Loucy (cell line): ENCODE measurements at regions not wholly inside any gene's neighbourhood (a gene's known extent, or its start where the extent isn't known, plus 50 kb on each side); places are given as distances from the start of the nearest gene placed in this dataset.

ENCODE experiments used
- H2AFZ ChIP-seq: fragments of 200-600 bp; sonication (generic); 2 replicates; pipeline ENCODE4 v1.6.0; 2016; ENCODE audit warnings: antibody characterized with exemption, mild to moderate bottlenecking, low read length, moderate library complexity
- H3F3A ChIP-seq: fragments of 200-600 bp; 2 replicates; pipeline ENCODE4 v1.6.0; 2016; ENCODE audit warnings: antibody characterized with exemption, low read depth, mild to moderate bottlenecking
- H3K27me3 ChIP-seq: fragments of 200-600 bp; sonication (generic); 2 replicates; pipeline ENCODE4 v1.6.1; 2014; ENCODE audit warnings: low read length, mild to moderate bottlenecking; ENCODE audit not compliant: insufficient read depth, poor library complexity, severe bottlenecking
- H3K36me3 ChIP-seq: fragments of 200-600 bp; sonication (generic); 2 replicates; pipeline ENCODE4 v1.6.1; 2016; ENCODE audit warnings: low read length; ENCODE audit not compliant: insufficient read depth
- H3K4me1 ChIP-seq: fragments of 200-600 bp; sonication (generic); 2 replicates; pipeline ENCODE4 v1.5.1; 2014; ENCODE audit warnings: low read length, mild to moderate bottlenecking; ENCODE audit not compliant: insufficient read depth, poor library complexity, severe bottlenecking
- H3K4me2 ChIP-seq: fragments of 200-600 bp; sonication (generic); 2 replicates; pipeline ENCODE4 v1.6.0; 2014; ENCODE audit warnings: antibody characterized with exemption, low read length, low read depth, mild to moderate bottlenecking; ENCODE audit not compliant: poor library complexity, severe bottlenecking
- H3K4me3 ChIP-seq: fragments of 200-600 bp; sonication (generic); 2 replicates; pipeline ENCODE4 v1.5.1; 2014; ENCODE audit warnings: low read length, mild to moderate bottlenecking, mixed read lengths; ENCODE audit not compliant: poor library complexity, severe bottlenecking
- H3K79me2 ChIP-seq: fragments of 200-600 bp; sonication (generic); 2 replicates; pipeline ENCODE4 v1.6.1; 2014; ENCODE audit warnings: low read length; ENCODE audit not compliant: insufficient read depth
- H3K9ac ChIP-seq: fragments of 200-600 bp; sonication (generic); 2 replicates; pipeline ENCODE4 v1.6.0; 2014; ENCODE audit warnings: mild to moderate bottlenecking, low read depth, low read length, moderate library complexity; ENCODE audit not compliant: poor library complexity, severe bottlenecking
- H3K9me2 ChIP-seq: fragments of 200-600 bp; sonication (generic); replicated peaks from 2 replicates; pipeline ENCODE4 v1.6.1; 2016; ENCODE audit warnings: low read depth, low read length, mixed read lengths
- H3K9me3 ChIP-seq: fragments of 200-600 bp; sonication (generic); 2 replicates; pipeline ENCODE4 v1.6.1; 2014; ENCODE audit warnings: mild to moderate bottlenecking, antibody characterized with exemption, low read length, low read depth; ENCODE audit not compliant: insufficient read depth
- H4K20me1 ChIP-seq: fragments of 200-600 bp; sonication (generic); 2 replicates; pipeline ENCODE4 v1.6.0; 2014; ENCODE audit warnings: antibody characterized with exemption, low read length, mild to moderate bottlenecking; ENCODE audit not compliant: insufficient read depth, poor library complexity, severe bottlenecking
- EZH2phosphoT487 ChIP-seq: fragments of 200-600 bp; IDR thresholded peaks from 2 replicates; pipeline ENCODE4 v1.6.1; 2018; ENCODE audit warnings: antibody characterized with exemption, mild to moderate bottlenecking, moderate library complexity, borderline replicate concordance
- TF ChIP-seq, protein P1 (sequence below): fragments of 200-600 bp; sonication (generic); conservative IDR thresholded peaks from 2 replicates; pipeline ENCODE4 v1.5.1; 2014; ENCODE audit warnings: mild to moderate bottlenecking, antibody characterized with exemption, low read length

- H3K79me2 ChIP-seq = no peaks in the 10 kb centered on the region
- H3K9me3 ChIP-seq = no peaks in the 10 kb centered on the region
- H3K9ac ChIP-seq = no peak overlapping the region
- H3K4me1 ChIP-seq = no peaks in the 10 kb centered on the region
- no peaks in the 10 kb centered on the region for H4K20me1 ChIP-seq
- no peak overlapping the region for H3K4me2 ChIP-seq
- H3K9me2 ChIP-seq = no peaks in the 10 kb centered on the region
- H2AFZ ChIP-seq = no peak overlapping the region
- no peaks in the 10 kb centered on the region for H3F3A ChIP-seq
- no peaks in the 10 kb centered on the region for H3K27me3 ChIP-seq
- no peaks in the 10 kb centered on the region for H3K36me3 ChIP-seq
- H3K4me3 ChIP-seq = no peak overlapping the region
- no peak for TF ChIP-seq EZH2phosphoT487
- TF ChIP-seq, protein P1, sequence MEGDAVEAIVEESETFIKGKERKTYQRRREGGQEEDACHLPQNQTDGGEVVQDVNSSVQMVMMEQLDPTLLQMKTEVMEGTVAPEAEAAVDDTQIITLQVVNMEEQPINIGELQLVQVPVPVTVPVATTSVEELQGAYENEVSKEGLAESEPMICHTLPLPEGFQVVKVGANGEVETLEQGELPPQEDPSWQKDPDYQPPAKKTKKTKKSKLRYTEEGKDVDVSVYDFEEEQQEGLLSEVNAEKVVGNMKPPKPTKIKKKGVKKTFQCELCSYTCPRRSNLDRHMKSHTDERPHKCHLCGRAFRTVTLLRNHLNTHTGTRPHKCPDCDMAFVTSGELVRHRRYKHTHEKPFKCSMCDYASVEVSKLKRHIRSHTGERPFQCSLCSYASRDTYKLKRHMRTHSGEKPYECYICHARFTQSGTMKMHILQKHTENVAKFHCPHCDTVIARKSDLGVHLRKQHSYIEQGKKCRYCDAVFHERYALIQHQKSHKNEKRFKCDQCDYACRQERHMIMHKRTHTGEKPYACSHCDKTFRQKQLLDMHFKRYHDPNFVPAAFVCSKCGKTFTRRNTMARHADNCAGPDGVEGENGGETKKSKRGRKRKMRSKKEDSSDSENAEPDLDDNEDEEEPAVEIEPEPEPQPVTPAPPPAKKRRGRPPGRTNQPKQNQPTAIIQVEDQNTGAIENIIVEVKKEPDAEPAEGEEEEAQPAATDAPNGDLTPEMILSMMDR = no peak
Observed at GRCh38 chr10:20396205-20396604, 500.9 kb downstream of the NEBL start.

- TF ChIP-seq EZH2phosphoT487 = no peak
- TF ChIP-seq, protein P1 = no peak
- Histone ChIP-seq H4K20me1 (no peaks in the 10 kb centered on the region), H3K27me3 (no peaks in the 10 kb centered on the region), H3F3A (no peaks in the 10 kb centered on the region), H3K36me3 (no peaks in the 10 kb centered on the region), H3K9me3 (no peaks in the 10 kb centered on the region), H3K4me2 (no peak overlapping the region), H3K9ac (no peak overlapping the region), H2AFZ (no peak overlapping the region), H3K4me3 (no peak overlapping the region), H3K79me2 (no peaks in the 10 kb centered on the region), H3K9me2 (no peaks in the 10 kb centered on the region), H3K4me1 (no peaks in the 10 kb centered on the region)
Observed at GRCh38 chr10:20391629-20392028, 505.5 kb downstream of the NEBL start.

GRCh38 chr10:20381761-20382160, 515.4 kb downstream of the NEBL start:
- Histone ChIP-seq H3K4me2 (no peak overlapping the region), H3K79me2 (no peaks in the 10 kb centered on the region), H3K4me3 (no peak overlapping the region), H3K36me3 (no peaks in the 10 kb centered on the region), H3K9me3 (peaks cover 4% of the 10 kb centered on the region; the same call in 1 of the 2 replicates), H2AFZ (no peak overlapping the region), H3F3A (no peaks in the 10 kb centered on the region), H3K9ac (no peak overlapping the region), H3K4me1 (no peaks in the 10 kb centered on the region), H4K20me1 (no peaks in the 10 kb centered on the region), H3K9me2 (no peaks in the 10 kb centered on the region), H3K27me3 (no peaks in the 10 kb centered on the region)
- TF ChIP-seq, protein P1 = no peak
- no peak for TF ChIP-seq EZH2phosphoT487
